ENCODE measurements at regions not wholly inside any gene's neighbourhood (a gene's known extent, or its start where the extent isn't known, plus 50 kb on each side); places are given as distances from the start of the nearest gene placed in this dataset.
"Not testable (repeated sequence)": the region's sequence is repeated elsewhere in the genome, so short reads cannot be mapped to it uniquely, and the experiment has no call there.

GRCh38 chr10:53440601-53441000 lies 668.0 kb upstream of the MBL2 start:
- DNase-seq (ENCODE audit: low read depth), result no peak

DNA sequence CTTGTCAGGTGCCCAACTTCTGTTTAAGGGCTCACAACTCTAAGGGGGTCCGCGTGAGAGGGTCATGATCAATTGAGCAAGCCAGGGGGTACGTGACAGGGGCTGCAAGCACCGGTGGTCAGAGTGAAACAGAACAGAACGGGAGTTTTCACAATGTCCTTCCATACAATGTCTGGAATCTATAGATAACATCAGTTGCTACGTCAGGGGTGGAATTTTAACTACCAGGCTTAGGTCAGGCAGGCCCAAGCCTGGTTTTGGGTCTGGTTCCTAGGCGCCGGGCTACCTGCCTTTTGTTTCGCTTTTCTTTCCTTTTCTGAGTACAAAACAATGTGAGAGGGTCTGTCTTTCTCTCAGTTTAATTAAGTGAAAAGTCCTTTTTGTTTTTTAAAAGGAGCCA lies 666.5 kb upstream of the MBL2 start:
- DNase-seq (ENCODE audit: low read depth), result not testable (repeated sequence)

GRCh38 chr10:53434413-53434812 lies 661.8 kb upstream of the MBL2 start:
- no peak for DNase-seq (ENCODE audit: low read depth)

DNA sequence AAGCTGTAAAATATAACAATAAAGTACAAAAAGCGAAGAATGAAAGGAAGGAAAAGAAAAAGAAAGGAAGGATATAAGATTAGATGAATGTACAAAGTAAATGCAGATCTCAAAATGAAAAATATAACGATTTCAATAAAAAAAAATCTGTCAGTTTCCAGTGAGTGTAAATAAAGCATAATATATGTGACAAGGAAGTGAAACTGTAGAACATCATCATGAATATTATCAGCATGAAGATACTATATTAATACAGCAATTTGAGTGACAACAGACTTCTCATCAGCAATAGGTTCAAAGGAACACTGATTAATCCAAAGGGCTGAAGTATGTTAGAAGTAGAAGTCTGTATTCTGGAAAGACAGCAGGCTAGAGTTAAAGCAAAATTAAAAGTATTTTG lies 659.5 kb upstream of the MBL2 start:
- no peak for DNase-seq (ENCODE audit: low read depth)

DNA sequence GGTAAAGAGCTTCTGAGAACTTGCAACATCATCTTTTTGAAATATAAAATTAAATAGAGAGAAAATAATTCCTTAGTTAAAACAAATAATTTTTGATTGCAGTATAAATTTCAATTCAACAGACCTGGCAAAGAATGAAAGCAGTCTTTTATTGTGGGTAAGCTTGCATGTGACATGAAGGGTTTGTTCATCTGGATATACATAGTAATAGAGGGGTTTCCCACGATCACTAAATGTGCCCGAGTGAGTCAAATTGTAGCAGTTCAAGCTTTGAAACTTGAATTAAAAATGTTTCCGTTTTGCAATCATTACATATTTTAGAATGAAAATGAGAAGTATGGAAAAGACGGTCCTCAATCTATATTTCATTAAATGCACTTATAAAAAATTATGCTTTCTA lies 658.4 kb upstream of the MBL2 start:
- no peak for DNase-seq (ENCODE audit: low read depth)

DNA sequence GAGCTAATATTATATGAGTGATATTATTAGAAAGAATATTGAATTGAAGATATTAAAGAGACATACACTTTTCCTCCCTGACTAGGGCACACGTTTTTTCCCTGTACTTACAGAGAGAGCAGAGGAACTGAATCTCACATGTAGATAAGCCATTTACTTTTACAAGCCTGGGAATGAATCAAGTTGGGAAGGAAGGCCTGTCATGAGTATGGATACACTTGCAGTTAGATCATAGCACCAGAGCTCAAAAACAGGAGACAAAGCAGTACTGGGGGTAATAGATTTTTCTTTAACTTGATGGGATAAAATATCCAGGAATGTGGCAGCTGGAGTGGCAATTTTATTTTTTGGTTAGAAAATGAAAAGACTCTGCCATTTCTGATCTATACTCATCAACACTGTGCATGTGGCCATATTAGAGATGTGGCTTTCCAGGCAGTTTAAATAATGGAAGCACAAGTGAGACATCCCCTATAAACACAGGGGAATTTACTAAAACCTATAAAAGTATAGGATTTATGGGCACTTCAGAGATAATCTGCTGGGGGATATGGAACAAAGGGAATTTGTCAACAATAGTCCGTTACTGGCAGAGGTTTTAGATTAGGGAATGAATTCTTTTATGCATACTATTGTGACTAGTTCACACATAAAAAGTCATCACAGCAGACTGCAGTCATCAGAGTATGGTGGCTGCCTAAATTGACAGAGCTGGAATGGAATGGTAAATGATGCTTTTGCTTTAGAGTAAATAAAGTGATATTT lies 657.7 kb upstream of the MBL2 start:
- DNase-seq (ENCODE audit: low read depth), result no peak

DNA sequence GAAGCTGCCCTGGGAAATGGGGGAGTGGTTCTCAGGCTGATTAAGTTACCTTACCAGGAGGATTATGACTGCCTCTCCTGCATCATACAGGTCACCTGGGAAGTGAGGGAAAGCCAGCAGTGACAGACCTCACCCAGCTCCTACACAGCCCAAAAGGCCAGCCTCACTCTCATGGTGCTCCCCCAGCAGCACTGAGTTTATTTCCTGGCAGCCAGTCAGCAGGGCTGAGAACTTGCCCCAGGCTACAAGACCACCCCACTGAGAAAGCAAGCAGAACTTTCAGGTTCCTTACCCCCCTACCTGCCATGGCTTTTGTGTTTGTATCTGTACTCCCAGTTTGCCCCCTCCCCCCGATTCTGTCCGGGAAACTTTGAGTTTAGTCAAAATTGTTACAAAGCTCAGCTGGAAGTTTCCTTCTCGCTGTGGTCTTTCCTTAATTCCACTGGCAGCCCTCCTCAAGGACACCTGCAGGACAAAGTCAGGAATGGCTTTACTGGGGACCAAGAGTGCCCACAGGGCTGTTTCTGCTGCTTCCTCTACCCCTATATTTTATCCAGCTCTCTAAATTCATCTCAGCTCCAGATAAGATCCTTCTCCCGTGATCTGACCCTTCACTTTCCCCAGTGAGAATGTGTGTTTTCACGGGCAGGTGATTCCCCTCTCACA lies 649.8 kb upstream of the MBL2 start:
- DNase-seq (ENCODE audit: low read depth), result no peak

- DNase-seq (ENCODE audit: low read depth), result no peak
Observed at GRCh38 chr10:53412651-53413050, 640.1 kb upstream of the MBL2 start.

DNA sequence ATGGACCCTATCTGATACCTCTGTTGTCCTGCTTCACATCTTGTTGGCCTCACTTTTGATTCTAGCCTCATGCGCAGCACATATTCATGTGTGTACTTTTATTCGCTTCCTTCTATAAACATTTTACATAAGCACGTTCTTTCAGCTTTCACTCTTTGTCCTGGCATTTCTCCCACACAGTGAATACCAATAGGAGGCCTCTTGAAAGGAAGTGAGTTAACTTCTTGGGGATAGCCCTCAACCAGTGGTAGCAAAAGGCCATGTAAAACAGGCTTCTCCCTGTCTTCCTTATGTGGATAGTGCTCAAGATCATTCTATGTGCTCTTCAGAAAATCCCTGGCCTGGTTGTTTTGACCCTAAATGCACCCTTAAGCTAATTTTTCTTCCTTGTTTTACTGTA lies 633.9 kb upstream of the MBL2 start:
- no peak for DNase-seq (ENCODE audit: low read depth)

DNA sequence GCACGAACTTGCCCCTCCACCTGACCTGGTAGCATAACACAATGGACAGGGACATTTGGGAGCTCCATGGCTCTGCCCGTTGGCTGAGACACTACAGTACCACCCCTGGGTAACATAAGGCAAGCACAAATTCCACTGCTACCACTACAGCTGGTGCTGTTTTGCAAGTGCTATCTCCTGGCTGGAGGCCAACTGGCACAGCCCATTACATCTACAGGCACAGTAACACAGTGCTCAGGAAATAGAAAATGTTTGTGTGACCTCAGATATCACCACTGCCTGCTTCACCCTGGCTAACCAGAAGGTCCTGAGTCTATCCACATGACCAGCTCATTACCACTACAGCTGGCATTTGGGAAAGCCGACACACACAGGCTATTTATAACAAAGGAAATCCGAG lies 631.1 kb upstream of the MBL2 start:
- peak; percentile 75 for DNase-seq (ENCODE audit: low read depth)

- no peak for DNase-seq (ENCODE audit: low read depth)
Observed at GRCh38 chr10:53402594-53402993, 630.0 kb upstream of the MBL2 start.

DNA sequence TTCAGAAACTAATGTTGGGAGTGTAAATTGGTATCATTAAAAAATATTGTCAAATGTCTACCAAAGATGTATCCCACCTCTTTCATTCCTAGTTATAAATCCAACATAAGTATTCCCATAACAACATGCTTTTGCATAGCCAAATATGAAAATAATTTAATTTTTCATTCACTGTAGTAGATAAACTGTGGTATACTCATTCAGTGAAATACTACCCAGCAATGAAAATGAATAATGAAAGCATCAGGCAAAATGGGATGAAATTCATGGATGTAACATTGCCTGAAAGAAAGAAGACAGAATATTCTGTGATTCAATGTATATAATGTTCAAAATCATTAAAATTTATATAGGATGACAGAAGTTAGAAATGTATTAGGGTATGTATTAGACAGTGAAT lies 629.0 kb upstream of the MBL2 start:
- no peak for DNase-seq (ENCODE audit: low read depth)

DNA sequence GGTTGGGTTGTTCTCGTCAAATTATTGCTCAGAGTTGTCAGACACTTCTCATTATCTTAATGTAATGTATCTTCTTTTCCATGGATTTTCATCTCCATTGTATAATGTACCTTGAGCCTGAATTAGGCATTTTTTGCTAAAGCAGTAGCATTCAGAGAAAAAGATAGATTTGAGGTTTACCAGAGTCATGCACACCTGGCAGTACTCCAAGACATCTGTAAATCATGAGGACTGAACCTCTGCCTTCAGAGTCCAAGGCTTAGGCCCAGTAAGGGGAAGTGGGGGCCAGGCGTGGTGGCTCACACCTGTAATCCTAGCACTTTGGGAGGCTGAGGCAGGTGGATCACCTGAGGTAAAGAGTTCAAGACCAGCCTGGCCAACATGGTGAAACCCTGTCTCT lies 624.3 kb upstream of the MBL2 start:
- DNase-seq (ENCODE audit: low read depth), result no peak

DNA sequence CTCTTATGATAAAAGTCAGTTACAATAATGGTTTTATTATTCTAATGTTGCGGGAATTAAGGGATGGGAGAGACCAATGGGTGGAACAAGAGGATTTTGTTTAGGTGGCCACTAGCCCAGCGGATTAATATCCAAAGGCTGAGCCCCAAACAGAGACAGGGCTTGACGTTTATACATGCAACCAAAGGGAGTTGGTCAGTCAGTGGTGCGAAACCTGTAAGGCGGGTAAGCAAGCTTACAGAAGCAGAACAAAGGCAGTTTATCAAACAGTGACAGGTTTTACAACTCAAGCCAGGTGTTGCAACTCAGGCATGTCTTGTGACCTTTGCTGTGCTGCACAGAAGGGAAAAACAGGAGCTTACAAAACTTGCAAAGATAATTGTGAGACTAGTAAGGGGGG lies 622.9 kb upstream of the MBL2 start:
- DNase-seq (ENCODE audit: low read depth), result no peak

DNA sequence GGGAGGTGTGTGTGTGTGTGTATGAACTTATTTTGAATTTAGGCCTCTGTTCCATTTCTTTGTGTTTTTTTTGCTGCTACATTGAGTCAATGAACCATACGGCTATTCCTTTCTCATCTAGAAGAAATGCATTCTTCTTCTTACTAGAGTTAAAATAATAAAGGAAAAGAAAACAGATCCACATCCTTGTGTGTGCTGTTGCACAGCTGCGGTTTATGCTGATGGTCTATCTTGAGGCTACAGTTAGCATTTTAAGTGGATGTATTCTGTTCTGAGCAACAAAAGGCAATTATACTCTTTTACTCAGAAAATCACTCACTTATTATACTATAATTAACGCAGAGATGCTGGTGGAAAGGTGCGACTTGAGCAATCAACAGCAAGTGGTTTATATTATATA lies 615.0 kb upstream of the MBL2 start:
- DNase-seq (ENCODE audit: low read depth), result no peak

- no peak for DNase-seq (ENCODE audit: low read depth)
Observed at GRCh38 chr10:53382543-53382942, 610.0 kb upstream of the MBL2 start.

DNA sequence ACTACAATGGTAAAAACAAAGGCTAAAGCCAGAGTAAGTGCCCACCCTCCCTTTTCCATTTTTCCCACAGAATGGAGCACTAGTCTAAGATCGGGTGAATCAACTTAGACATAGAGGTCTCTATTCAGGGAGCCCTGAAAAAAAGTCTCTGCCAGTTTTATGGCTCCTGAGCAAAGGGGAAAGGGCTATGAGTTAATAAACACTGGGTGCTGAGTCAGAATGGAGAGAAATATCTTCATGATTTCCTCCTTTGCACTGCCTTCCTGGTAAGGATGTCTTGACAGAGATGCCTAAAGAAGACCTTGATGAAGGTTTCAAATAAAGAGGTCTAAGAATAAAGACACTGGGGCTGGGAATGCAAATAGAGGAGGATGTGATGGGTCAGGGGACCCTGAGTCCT lies 607.4 kb upstream of the MBL2 start:
- DNase-seq (ENCODE audit: low read depth), result no peak

DNA sequence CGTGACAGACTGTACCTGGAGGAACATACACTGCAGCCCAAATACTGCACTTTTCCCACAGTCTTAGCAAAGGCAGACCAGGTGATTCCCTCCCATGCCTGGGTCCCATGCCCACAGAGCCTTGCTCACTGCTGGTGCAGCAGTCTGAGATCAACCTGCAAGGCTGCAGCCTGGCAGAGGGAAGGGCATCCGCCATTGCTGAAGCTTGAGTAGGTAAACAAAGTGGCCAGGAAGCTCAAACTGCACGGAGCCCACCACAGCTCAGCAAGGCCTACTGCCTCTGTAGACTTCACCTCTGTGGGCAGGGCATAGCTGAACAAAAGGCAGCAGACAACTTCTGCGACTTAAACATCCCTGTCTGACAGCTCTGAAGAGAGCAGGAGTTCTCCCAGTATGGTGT lies 597.8 kb upstream of the MBL2 start:
- no peak for DNase-seq (ENCODE audit: low read depth)

DNA sequence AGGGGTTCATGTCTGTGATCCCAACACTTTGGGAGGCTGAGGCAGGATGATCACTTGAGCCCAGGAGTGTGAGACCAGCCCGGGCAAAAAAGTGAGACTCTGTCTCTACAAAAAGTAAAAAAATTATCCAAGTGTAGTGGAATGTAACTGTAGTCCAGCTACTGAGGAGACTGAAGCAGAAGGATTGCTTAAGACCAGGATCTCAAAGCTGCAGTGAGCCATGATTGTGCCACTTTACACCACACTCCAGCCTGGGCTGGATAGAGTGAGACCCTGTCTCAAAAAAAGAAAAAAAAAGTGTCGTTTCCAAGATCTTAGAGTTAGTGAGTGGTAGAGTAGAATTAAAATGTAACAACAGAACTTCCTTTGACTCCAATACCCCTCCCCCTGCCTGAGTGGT lies 589.4 kb upstream of the MBL2 start:
- DNase-seq (ENCODE audit: low read depth), result no peak

DNA sequence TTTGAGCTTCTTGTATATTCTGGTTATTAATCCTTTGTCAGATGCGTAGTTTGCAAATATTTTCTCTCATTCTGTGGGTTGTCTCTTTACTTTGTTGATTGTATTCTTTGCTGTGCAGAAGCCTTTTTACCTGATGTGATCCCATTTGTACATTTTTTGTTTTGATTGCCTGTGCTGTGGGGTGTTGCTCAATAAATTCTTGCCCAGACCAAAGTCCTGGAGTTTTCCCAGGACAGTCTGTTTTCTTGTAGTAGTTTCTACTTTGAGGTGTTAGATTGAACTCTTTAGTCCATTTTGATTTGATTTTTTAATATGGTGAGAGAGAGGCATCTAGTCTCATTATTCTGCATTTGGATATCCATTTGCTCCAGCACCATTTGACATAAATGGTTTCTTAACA lies 588.7 kb upstream of the MBL2 start:
- DNase-seq (ENCODE audit: low read depth), result no peak

DNA sequence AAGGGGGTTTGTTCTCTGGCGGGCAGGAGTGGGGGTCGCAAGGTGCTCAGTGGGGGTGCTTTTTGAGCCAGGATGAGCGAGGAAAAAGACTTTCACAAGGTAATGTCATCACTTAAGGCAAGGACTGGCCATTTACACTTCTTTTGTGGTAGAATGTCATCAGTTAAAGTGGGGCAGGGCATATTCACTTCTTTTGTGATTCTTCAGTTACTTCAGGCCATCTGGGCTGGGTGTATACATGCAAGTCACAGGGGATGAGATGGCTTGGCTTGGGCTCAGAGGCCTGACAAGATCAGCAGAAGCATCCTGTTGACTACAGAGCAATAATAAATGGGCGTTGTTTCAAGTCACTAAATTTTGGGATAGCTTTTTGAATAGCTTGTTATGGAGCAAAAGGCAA lies 586.4 kb upstream of the MBL2 start:
- DNase-seq (ENCODE audit: low read depth), result not testable (repeated sequence)

- no peak for DNase-seq (ENCODE audit: low read depth)
Observed at GRCh38 chr10:53358536-53358935, 586.0 kb upstream of the MBL2 start.

- DNase-seq (ENCODE audit: low read depth), result no peak
Observed at GRCh38 chr10:53357587-53357986, 585.0 kb upstream of the MBL2 start.
